AG08395 (cell line): ENCODE measurements at regions not wholly inside any gene's neighbourhood (a gene's known extent, or its start where the extent isn't known, plus 50 kb on each side); places are given as distances from the start of the nearest gene placed in this dataset.
"Not testable (repeated sequence)": the region's sequence is repeated elsewhere in the genome, so short reads cannot be mapped to it uniquely, and the experiment has no call there.

Source experiments
- DNase-seq: peaks from one replicate; pipeline ENCODE4 v3.0.0; 2012; ENCODE audit warnings: mixed read lengths, low spot score

DNA sequence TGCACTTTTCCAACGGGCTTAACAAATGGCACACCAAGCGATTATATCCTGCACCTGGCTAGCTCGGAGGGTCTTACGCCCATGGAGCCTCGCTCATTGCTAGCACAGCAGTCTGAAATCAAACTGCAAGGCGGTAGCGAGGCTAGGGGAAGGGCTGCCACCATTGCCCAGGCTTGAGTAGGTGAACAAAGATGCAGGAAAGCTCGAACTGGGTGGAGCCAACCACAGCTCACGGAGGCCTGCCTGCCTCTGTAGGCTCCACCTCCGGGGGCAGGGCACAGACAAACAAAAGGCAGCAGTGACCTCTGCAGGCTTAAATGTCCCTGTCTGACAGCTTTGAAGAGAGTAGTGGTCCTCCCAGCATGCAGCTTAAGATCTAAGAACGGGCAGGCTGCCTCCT lies 365.4 kb downstream of the MMUT start:
- not testable (repeated sequence) for DNase-seq

DNA sequence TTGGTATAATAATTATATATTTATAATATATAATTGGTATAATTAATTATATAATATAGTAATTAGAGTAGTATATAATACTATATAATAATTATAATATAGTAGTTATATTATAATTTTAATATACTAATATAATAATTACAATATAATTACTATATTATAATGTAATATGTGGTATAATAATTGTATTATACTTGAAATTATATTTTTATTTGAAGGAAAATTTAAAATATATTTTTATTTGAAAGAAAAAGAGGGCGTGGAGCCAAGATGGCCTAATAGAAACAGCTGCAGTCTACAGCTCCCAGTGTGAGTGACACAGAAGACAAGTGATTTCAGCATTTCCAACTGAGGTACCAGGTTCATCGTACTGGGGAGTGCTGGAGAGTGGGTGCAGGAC lies 365.9 kb downstream of the MMUT start:
- DNase-seq: no peak

DNA sequence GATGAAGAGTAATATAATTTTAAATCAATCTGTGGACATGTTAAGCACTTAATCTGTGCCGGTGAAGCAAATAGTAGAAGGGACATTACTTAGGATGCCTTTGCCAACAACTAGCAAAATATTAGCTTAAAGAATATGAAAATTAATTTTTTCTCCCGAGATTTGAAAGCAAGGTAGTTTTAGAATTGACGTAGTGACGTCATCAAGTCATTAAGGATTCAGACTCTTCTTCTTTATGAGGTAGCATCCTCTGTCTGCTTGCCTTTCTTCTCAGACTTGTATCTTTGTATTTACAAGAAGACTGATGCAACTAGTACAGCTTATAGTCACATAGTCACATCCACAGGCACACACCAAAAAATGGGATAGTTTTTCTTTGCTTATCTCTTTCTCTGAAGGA lies 374.4 kb downstream of the MMUT start:
- DNase-seq: no peak

DNA sequence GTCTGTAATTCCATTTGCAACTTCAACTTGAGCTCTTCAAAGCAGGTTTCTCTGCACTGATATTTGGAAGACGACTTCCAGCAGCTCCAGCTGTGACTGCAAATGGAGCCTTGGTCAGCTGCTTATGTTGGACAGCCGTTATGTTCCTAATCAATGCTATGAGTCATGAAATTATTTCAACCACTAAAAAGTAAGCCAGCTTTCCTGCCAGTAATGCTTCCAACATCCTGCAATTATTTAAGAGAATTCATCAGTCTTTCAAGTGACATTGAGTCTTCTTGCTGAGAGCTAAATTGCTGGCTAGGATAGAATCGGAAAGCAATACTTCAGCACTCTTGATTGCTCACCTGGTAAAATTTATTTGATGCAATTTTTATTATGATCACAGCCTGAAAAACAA lies 375.7 kb downstream of the MMUT start:
- no peak for DNase-seq

DNA sequence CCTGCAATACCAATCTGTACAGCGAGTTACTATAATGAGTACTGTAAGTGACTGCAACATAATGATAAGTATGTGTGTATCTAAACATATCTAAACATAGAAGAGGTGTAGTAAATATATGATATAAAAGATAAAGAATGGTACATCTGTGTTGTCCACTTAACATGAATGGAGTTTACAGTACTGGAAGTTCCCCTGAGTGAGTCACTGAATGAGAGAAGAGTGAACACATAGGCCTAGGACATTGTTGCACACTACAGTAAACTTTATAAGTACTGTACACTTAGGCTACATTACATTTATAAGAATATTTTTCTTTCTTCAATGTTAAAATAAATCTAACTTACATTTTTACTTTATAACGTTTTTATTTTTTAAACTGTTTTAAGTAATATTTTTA lies 380.4 kb downstream of the MMUT start:
- DNase-seq: no peak

DNA sequence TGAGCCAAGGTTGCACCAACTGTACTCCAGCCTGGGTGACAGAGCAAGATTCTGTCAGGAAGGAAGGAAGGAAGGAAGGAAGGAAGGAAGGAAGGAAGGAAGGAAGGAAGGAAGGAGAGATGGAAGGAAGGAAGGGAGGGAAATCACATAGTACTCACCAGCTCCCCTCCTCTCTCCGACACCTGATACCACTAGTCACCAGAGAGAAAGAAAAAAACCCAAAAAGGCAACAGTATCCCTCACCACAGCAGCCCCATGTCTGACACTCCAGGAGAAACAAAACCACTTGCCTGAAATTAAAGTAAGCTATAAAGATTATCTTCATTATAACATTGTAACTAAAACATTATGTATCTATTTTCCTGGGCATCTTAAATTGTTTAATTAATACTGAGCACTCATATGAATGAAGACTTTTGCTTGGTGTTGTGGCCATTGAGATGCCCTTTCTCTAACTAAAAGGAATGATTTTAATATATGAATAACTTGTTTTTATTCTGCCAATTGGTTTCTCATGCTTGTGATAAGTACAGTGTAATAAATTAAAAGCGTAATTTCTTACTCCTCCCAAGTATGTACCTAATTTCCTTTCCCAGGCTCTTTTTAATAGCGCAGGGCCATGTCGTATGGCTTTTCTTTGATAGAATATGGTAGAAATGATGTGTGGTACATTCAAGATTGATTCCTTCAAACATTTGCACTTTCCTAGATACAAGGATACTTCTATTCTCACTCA lies 390.0 kb downstream of the MMUT start:
- DNase-seq: no peak

DNA sequence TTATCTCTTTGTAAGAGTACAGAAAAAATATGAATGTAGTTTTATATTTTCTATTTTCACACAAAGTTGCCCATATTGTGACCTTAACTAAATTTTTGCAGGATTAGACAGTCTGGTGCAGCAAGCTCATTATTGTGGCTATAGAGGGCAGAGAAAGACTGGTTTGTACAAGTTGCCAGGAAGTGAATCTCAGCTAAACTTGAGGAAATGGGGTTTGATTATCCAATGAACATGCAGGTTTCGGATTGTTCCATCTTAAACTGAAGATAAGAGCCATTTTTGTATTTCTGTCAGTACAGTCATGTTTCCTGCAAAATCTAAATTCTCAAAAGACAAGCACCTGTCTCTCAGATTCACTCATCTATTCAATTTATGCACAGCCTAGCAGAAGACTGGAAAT lies 390.9 kb downstream of the MMUT start:
- no peak for DNase-seq

DNA sequence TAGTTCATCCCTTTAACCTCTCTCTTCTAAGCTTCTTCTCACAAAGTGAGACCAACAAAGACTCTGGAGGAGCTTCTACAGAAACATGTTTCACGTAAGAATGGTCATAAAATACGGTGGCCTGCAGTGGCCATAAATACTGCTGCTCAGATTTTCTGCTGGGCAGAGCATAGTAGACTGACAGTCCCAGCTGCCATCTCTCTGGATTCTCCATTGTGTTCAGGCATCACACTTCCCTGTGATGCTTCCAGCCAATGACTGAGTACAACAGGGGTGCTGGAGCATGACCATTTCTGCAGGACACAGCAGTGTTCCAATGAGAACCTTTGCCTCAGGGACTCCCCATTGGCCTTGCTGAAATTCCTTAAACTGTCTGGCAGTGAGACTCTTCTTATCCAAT lies 392.6 kb downstream of the MMUT start:
- DNase-seq: no peak

DNA sequence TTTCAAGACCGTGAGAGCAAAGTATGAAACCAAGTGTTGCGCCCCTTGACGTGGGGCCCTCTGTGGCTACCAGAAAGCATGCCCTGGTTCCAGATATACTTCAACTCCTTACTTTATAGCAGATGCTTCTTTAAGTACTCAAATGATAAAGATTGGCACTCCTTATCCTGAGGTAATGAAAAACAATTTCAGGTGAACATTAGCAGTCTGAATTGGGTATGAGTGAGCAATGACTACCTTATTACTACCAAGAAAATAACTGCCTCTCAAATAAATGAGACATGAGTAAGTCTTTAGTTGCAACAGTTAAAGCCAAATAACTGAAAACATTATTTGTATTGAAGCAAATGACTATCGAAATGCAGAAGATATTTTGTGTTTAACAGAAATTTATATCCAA lies 408.7 kb downstream of the MMUT start:
- DNase-seq: no peak

DNA sequence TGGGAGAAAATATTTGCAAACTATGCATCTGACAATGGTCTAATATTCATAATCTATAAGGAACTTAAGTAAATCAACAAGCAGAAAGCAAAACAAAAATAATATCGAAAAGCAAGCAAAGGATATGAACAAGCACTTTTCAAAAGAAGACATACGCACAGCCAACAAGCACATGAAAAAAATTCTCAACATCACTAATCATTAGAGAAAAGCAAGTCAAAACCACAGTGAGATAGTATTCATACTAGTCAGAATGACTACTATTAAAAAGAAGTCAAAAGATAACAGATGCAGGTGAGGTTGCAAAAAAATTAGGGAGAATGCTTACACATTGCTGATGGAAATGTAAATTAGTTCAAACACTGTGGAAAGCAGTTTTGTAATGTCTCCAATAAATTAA lies 410.2 kb downstream of the MMUT start:
- DNase-seq: no peak

DNA sequence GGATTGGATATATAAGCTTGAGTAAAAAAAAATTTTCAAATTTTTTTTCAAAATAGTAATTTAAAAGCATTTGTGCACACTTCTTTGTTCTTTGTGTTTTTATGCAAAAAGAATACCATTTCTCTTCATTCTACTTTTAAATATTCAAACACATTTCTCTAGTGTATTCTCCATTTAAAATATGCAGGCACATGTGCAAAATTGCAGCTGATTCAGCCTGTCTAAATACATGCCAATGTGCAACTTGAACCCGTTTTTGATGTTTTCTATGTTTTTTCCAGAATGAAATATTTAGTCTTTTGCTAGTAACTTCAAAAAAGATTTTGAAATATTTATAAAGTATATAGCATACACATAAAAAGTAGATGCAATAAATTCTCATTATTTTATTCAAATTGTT lies 411.8 kb downstream of the MMUT start:
- DNase-seq: no peak

DNA sequence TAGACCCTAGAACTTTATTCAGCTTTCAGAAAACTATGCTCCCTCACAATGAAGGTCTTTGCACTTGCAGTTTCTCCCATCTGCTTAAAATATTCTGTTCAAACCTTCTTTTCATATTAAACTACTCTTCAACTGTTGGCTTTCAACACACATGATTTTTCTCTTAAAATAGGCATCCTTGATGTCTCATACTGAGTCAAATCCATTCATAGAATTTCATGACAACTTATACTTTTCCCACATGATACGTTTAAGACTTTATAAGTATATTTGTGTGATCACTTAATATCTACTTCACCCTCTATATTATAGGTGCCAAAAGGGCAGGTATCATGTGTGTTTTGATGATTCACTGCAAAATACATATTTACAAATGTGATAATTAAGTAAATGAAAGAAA lies 412.5 kb downstream of the MMUT start:
- DNase-seq: no peak

DNA sequence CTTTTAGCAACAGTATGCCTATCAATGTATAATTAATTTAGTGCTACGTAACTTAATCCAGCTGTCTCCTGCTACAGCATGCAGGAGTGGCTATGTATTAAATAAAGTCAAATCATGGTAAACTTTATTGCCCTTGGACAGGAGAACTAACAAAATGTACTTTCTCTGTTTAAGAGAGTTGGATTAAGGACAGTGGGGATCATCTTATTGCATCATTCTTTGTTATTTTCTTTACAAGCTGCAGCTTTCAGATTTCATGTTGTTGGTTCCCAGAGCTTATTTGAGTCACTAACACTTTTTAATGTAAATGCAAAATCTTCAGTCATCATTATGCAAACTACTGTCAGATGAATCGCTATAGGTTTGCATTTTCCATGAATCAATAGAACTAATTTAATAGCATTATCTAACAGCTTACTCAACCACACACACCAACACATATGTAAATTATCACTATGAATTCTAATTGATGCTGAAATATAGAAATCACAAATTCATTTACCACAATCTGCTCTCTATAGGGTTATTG lies 424.7 kb downstream of the MMUT start:
- DNase-seq: no peak

DNA sequence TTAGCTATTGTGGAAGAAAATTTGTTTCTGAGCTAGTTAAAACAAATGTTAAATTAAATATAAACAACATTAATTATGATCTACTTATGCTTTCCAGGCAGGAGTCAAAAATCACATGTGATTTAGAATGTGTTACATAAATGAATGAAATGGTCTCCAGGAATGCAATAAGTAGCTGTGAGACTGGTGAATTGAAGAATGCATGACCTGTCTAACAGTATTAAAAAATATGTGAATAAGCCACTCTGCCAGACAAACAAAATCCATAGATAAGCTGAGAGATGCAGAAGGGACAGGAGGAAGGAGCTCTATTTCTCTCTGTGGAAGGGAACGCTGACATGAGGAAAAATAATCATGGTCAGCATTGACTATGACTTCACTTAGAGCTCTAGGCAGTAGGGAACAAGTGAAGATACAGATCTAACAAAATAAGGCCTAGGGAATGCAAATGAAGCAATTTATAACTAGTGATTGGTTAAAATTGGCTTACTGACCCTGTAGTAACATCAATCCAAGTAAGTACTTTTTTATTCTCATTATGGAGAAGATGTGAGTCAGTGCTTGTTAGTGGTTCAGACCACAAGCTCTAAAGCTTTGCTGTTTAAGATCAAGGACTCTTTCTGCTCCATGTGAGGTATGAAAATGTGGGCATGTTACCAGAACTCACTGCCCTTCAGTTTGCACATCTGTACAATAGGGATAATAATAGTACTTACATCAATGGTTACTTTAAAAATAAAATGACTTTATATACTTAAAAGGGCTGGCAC lies 432.6 kb downstream of the MMUT start:
- no peak for DNase-seq

DNA sequence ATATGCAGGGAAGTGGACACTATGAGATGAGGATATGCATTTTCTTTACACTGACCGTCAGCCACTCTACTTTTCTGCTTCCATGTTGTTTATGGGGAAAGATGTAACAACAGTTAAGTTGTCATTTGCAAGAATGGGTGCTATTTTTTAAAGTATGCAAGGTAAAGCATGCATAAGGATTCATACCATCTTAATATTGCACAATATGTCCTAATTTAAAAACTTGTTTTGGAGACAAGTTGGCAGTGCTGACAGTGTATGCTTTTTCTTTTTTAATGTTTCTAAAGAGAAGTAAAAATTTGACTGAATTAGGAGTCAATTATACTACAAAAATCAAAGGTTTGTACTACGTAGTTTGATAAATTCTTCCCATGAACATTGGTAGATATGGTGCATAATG lies 435.4 kb downstream of the MMUT start:
- DNase-seq: no peak

DNA sequence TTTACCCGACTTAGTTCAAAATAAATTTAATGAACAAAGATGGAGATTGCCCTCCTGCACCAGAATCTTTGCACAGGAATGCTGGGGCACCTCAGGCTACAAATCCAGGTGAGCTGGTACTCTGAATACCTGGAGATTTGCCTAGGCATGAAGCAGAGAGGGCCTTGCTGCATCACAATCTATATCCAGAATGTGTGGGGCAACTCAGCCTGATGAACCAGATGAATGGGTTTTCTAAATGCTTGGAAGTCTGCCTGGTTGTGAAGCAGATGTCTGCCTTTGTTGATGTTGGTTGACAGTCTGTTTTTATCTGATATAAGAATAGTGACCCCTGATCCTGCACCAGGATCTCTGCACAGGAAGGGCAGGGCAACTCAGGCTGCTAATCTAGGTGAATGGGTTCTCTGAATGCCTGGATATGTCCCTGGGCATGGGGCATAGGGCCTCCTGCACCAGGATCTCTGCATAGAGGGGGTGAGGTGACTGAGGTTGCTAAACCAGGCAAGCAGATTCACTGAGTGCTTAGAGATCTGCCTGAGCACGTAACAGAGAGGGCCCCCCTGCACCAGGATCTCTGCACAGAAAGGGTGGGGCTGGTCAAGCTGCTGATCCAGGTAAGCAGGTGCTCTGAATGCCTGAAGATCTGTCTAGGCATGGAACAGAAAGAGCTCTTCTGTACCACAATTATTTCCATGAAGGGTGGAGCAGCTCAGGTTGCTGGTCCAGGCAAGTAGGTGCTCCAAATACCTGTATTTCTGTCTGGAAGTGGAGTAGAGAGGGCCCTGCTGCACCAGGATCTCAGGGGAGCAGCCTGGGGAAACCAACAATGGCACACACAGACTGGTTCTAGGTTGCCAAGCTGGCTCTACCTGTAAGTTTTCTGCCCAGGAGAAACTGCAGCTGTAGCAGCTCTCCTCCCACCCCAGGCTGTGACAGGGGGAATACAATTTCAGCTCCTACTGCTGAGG lies 437.5 kb downstream of the MMUT start:
- no peak for DNase-seq

DNA sequence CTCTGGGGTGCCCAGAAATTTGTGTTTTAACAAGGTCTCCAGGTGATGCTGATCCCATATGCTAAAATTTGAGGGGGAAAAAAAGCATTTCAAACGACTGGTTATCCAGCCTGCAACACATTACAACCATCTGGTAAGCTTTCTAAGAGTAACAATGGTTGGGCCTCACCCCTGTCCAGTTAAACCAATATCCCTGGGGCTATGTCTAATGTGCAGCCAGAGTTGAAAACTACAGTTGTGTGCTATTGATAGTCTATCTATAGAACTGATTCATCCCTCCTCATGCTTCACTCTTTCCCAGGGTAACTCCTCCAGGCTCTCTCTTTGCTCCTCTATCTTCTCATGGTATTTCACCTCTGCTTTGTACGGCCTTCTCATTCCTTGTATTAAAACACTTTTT lies 458.3 kb downstream of the MMUT start:
- DNase-seq: no peak

DNA sequence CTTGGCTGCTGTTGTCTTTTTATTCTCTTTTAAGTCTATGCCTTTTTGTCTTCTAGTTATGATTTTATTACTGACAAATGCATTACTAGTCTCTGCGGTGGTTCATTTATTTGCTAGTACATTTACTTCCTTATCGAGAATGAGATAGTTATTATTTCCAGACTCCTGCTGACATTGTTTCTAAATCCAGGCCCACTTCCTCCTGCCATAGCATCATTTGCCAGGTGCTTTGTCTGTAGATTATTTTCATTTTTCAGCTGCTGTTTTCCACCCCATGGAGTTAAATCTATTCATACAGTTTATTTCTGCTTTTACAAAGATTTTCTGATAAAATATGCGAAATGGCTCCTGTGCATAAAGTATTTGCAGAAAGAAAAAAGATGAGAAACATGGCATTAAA lies 459.7 kb downstream of the MMUT start:
- no peak for DNase-seq

DNA sequence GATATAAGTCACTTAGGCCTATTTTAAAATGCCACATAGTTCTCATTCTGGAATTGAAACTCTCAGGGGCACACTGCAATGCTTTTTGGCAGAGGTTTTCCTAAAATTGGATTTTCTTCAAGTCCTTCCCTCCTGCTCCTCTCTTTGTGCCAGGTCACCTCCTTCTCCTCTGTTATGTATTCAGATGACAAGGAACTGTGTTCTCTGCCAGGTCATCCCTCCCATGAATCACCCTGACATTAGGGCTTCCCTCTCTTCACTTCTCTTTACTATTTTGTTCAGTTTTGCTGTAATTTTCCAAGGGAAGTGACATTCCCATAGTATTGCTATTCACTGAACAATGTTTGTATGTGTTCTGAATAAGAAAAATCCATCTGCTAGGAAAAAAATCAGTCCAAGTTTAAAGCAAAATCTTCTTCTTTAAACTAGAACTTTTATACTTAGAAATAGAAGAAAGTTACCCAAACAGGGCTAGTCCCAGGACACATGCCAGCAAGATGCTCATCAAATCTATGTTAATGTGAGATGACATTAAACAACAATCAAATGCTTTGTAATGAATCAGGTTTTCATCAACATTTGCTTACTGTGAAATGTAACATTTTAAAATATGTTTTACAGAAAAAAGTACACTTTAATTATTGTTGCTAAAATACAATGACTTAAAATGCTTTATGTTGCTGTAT lies 461.1 kb downstream of the MMUT start:
- no peak for DNase-seq

DNA sequence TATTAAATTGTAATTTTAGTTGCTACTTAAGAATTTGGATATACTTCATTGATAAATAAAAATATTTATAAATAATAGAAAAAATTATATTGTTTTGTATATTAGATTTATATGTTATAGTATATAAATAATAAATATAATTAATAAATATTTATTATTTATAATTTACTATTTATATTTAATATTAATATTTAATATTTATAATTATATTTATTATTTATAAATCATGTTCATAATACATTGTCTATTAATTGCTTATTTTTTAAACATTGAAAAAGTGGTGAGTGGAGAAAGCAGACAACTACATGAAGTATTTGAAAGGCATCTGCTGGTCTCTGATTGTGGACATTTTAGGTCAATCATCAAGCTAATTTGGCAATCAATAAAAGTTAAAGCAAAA lies 464.5 kb downstream of the MMUT start:
- DNase-seq: no peak

DNA sequence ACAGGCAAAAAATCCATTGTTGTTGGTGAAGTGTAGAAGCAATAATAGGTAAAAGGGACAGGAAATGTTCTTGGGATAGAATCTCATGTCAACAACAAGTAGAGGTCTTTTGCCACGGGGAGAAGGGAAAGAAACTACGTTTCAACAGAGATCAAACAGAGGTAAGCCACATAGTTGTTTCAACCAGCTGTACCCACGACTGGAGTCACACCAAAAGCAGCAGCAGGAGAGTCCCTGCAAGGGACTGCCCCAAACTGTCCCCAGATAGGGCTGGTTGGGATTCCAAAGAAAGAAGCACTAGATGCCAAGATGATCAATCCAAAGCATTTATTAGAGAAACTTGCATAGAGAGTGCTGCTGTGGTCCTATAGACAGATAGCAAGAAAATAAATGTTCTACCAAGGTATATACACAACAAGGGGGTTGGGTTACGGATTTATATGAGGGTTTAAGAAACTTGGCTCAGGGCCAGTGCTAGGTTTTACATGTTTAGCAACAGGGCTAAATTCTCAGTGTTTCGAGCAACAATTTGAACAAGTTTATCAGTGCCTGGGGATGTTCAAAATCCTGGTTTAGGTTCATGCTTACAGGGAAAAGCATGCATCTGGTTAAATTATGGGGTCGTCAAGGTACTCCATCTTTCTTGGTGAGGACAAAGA lies 466.5 kb downstream of the MMUT start:
- no peak for DNase-seq
